ENCODE measurements at regions not wholly inside any gene's neighbourhood (a gene's known extent, or its start where the extent isn't known, plus 50 kb on each side); places are given as distances from the start of the nearest gene placed in this dataset.

GRCh38 chr3:9301091-9301490 lies 51.6 kb upstream of the SRGAP3 start:
- no peaks in the 10 kb centered on the region for H3K4me1 ChIP-seq (ENCODE audit: low read depth)
- no peak overlapping the region for H3K4me3 ChIP-seq
- H3K9me3 ChIP-seq (ENCODE audit: low read depth): no peaks in the 10 kb centered on the region
- TF ChIP-seq CTCF (IDR thresholded peaks at IDR 0.05; ENCODE audit: low read depth, low read length): no peak
- no peak for DNase-seq (ENCODE audit: low read depth in 1 of 2, low spot score in 1 of 2)
- H3K36me3 ChIP-seq: no peaks in the 10 kb centered on the region
- H3K27me3 ChIP-seq: peaks cover 16% of the 10 kb centered on the region
- H3K27ac ChIP-seq: no peak overlapping the region

- TF ChIP-seq CTCF (IDR thresholded peaks at IDR 0.05; ENCODE audit: low read depth, low read length): no peak
- no peaks in the 10 kb centered on the region for H3K9me3 ChIP-seq (ENCODE audit: low read depth)
- H3K27me3 ChIP-seq: peaks cover 13% of the 10 kb centered on the region
- H3K4me1 ChIP-seq (ENCODE audit: low read depth): no peaks in the 10 kb centered on the region
- H3K4me3 ChIP-seq: no peak overlapping the region
- H3K36me3 ChIP-seq: no peaks in the 10 kb centered on the region
- DNase-seq (ENCODE audit: low read depth in 1 of 2, low spot score in 1 of 2): no peak
- no peak overlapping the region for H3K27ac ChIP-seq
Measured at GRCh38 chr3:9301798-9302197, 52.4 kb upstream of the SRGAP3 start.

- Histone ChIP-seq H3K9me3 (ENCODE audit: low read depth) (no peaks in the 10 kb centered on the region), H3K4me1 (ENCODE audit: low read depth) (no peaks in the 10 kb centered on the region), H3K27ac (no peak overlapping the region), H3K27me3 (peaks cover 13% of the 10 kb centered on the region), H3K36me3 (no peaks in the 10 kb centered on the region), H3K4me3 (no peak overlapping the region)
- peak; percentile 88 to 90 for DNase-seq (ENCODE audit: low read depth in 1 of 2, low spot score in 1 of 2)
- TF ChIP-seq CTCF (IDR thresholded peaks at IDR 0.05; ENCODE audit: low read depth, low read length): peak; percentile 90
Measured at GRCh38 chr3:9302425-9303181, 53.2 kb upstream of the SRGAP3 start.

DNA sequence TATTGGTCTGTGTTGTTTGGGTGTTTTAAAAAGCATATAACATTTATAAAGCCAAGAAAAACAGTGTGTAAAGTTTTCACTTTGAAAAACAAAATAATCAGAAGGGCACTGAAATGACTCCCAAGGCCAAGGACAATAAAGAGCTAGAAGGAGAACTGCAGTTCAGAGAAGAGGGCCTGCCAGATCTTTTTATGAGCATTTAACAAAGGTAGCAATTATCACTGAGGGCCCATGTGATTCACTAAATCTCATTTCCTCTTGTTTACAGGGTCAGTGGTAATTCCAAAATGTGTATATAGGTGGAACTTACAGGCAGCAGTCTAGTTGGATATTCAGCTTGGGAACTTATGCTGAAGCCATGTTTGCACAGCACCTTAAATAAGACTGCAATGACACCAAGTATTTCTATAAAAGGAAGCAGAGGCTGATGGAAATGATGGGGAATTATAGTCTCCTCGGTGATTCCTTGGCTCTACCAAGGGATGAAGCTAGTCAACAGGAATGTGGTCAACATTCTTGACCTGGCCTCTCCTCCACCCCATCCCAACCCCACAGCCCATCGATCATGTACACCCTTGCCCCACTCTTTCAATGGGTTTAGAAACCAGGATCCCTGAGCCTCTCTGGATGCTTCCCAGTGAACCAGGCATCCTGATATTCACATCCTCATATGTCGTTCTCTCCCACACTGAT lies 54.4 kb upstream of the THUMPD3 start:
- no peaks in the 10 kb centered on the region for H3K9me3 ChIP-seq (ENCODE audit: low read depth)
- no peak for TF ChIP-seq CTCF (IDR thresholded peaks at IDR 0.05; ENCODE audit: low read depth, low read length)
- no peaks in the 10 kb centered on the region for H3K36me3 ChIP-seq
- H3K27ac ChIP-seq: no peak overlapping the region
- H3K4me1 ChIP-seq (ENCODE audit: low read depth): no peaks in the 10 kb centered on the region
- no peak overlapping the region for H3K4me3 ChIP-seq
- no peak for DNase-seq (ENCODE audit: low read depth in 1 of 2, low spot score in 1 of 2)
- H3K27me3 ChIP-seq: no peaks in the 10 kb centered on the region

- no peak for TF ChIP-seq CTCF (IDR thresholded peaks at IDR 0.05; ENCODE audit: low read depth, low read length)
- H3K27me3 ChIP-seq: no peaks in the 10 kb centered on the region
- H3K27ac ChIP-seq: no peak overlapping the region
- DNase-seq (ENCODE audit: low read depth in 1 of 2, low spot score in 1 of 2): no peak
- H3K36me3 ChIP-seq: no peaks in the 10 kb centered on the region
- no peak overlapping the region for H3K4me3 ChIP-seq
- H3K4me1 ChIP-seq (ENCODE audit: low read depth): no peaks in the 10 kb centered on the region
- no peaks in the 10 kb centered on the region for H3K9me3 ChIP-seq (ENCODE audit: low read depth)
Measured at GRCh38 chr3:9310043-9310442, 52.8 kb upstream of the THUMPD3 start.
